ENCODE measurements at regions not wholly inside any gene's neighbourhood (a gene's known extent, or its start where the extent isn't known, plus 50 kb on each side); places are given as distances from the start of the nearest gene placed in this dataset.

- DNase-seq (ENCODE audit: extremely low read depth in 1 of 4, low spot score in 3 of 4) (no peak), FAIRE-seq (no peak), ATAC-seq (no peak)
- Histone ChIP-seq H3K9me3 (replicated peaks; ENCODE audit: control insufficient read depth, insufficient read depth, low read depth, low read length) (no peaks in the 10 kb centered on the region), H3K79me2 (ENCODE audit: control insufficient read depth, insufficient read depth, low read length) (no peaks in the 10 kb centered on the region), H3K9me1 (ENCODE audit: control insufficient read depth, insufficient read depth, low read length) (no peaks in the 10 kb centered on the region), H3K36me3 (ENCODE audit: control insufficient read depth, insufficient read depth, low read length) (no peaks in the 10 kb centered on the region), H3K4me2 (ENCODE audit: insufficient read depth, low read length) (no peak overlapping the region), H3K9ac (ENCODE audit: insufficient read depth in 1 of 2, low read depth in 2 of 2, low read length in 2 of 2) (no peak overlapping the region), H3K4me1 (replicated peaks in 1 of 2; ENCODE audit: control insufficient read depth in 2 of 2, insufficient read depth in 2 of 2, low read length in 2 of 2) (no peaks in the 10 kb centered on the region), H2AFZ (ENCODE audit: low read depth, low read length) (no peak overlapping the region), H3K27ac (ENCODE audit: extremely low read depth, low read depth, low read length) (no peak overlapping the region), H3K4me3 (no peak overlapping the region), H4K20me1 (replicated peaks; ENCODE audit: control insufficient read depth, insufficient read depth, low read length) (no peaks in the 10 kb centered on the region), H3K27me3 (ENCODE audit: control insufficient read depth in 2 of 2, insufficient read depth in 2 of 2, low read length in 2 of 2) (no peaks in the 10 kb centered on the region)
- intact Hi-C loops (cut with micrococcal nuclease) (no loop called here), in situ Hi-C loops (cut with MboI) (no loop called here)
- ChIA-PET POLR2A (interaction anchor here (0.6 to 0.8 kb wide), 3 partner anchors 78 to 352 kb away, joined by 3 read pairs; no protein-coding TSS in a partner anchor), CTCF (ENCODE audit: low intra/inter-chr PET ratio) (interaction anchor here (0.6 kb wide), 1 partner anchor 188 kb away, joined by 3 read pairs; no protein-coding TSS in a partner anchor)
- TF ChIP-seq SNRNP70 (optimal IDR thresholded peaks at IDR 0.05; ENCODE audit: low read depth, low read length), result no peak
- no peak for TF ChIP-seq MTF1 (CRISPR knock-in tag; IDR thresholded peaks at IDR 0.05; ENCODE audit: borderline replicate concordance)
- TF ChIP-seq ZNF408 (CRISPR knock-in tag; IDR thresholded peaks at IDR 0.05; ENCODE audit: low read depth), result no peak
- TF ChIP-seq E2F8 (IDR thresholded peaks at IDR 0.05; ENCODE audit: low read depth, partially characterized antibody), result no peak
- no peak for TF ChIP-seq GABPB1 (CRISPR knock-in tag; IDR thresholded peaks at IDR 0.05)
- TF ChIP-seq ZNF277 (CRISPR knock-in tag; IDR thresholded peaks at IDR 0.05; ENCODE audit: borderline replicate concordance), result no peak
- no peak for TF ChIP-seq ZNF274 (IDR thresholded peaks at IDR 0.05; ENCODE audit: borderline replicate concordance, low read depth, low read length)
- no peak for TF ChIP-seq ZBTB5 (IDR thresholded peaks at IDR 0.05)
- no peak for TF ChIP-seq SMAD3 (CRISPR knock-in tag; conservative IDR thresholded peaks at IDR 0.05)
- TF ChIP-seq YY1 (IDR thresholded peaks at IDR 0.05; ENCODE audit: borderline replicate concordance in 1 of 3, control insufficient read depth in 1 of 3, extremely low read depth in 1 of 3, insufficient read depth in 3 of 3, insufficient read length in 1 of 3, insufficient replicate concordance in 2 of 3, low read depth in 1 of 3, low read length in 2 of 3), result no peak
- no peak for TF ChIP-seq ZNF717 (CRISPR knock-in tag; IDR thresholded peaks at IDR 0.05)
- TF ChIP-seq CBX1 (IDR thresholded peaks at IDR 0.05; ENCODE audit: low read depth), result no peak
- 0% methylated on average over 14 of the region's 14 CpGs for WGBS (ENCODE audit: insufficient coverage, low coverage, missing lambda C conversion rate)
- BruUV-seq (replicated peaks), result no TSS peak
Observed at GRCh38 chr11:120001178-120002090, 136.5 kb downstream of the TRIM29 start.

Data from K562 (cell line).